Anterior cingulate cortex (tissue), 58 donors: ENCODE measurements at regions not wholly inside any gene's neighbourhood (a gene's known extent, or its start where the extent isn't known, plus 50 kb on each side); places are given as distances from the start of the nearest gene placed in this dataset.
"Not testable (repeated sequence)": the region's sequence is repeated elsewhere in the genome, so short reads cannot be mapped to it uniquely, and the experiment has no call there.

Source experiments
- DNase-seq, 58 donors: peaks; one replicate each; lab custom pipeline; 2025; lab: John Stamatoyannopoulos, UW

- no peak for DNase-seq
Observed at GRCh38 chr18:75779910-75780309, 352.4 kb upstream of the SMIM21 start.

DNA sequence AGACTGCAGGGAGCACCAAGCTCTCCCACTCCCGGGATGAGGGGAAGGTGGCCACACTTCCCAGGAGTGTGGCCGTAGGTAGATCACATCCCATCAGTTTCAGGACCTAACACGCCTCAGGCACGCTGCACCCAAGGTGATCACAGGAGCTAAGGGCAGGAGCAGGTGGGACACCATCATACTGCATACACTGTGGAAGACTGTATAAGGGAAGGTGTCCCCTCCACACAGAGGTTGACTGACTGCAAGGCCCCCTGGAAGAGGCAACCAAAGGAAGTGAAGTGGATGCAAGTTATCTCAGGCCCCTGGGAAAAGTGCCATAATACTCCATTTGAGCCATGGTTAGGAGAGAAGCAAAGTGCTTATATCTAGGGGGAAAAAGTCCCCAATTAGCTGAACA, 351.9 kb upstream of the SMIM21 start:
- no peak for DNase-seq

DNA sequence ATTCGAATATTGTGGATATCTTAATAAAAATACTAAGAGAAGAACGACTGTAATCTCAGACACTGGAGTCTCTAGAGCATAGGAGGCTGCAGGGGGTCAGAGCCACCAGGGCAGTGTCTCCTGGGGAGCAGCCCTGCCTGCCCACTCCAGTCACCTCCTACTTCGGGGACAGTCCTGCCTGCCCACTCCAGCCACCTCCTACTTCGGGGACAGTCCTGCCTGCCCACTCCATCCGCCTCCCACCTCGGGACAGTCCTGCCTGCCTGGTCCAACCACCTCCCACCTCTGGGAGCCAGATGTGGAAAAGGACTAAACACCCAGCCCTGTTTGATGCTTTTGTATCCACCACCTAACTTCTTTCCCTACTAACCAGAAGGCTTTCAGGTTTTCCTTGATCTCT, 350.1 kb upstream of the SMIM21 start:
- no peak for DNase-seq

DNA sequence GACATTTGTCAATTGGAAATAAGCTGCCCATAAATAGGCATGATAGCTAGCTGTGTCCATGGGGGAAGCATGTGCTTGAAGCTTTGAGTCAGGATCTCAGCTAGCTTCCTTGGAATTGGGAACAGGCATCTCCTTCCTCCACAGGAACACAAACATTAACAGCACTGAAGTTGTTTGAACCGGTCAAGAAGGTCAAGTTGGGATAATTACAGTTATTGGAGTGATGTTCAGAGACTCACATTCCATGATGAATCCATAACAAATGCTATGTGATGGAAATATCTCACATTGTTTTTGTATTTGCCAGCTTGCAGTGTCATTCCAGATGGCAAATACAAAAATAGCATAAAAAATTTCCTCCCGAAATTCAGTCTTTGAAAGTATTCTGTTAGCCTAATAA, 347.6 kb upstream of the SMIM21 start:
- no peak for DNase-seq

GRCh38 chr18:75773618-75774017, 346.1 kb upstream of the SMIM21 start:
- DNase-seq = no peak

DNA sequence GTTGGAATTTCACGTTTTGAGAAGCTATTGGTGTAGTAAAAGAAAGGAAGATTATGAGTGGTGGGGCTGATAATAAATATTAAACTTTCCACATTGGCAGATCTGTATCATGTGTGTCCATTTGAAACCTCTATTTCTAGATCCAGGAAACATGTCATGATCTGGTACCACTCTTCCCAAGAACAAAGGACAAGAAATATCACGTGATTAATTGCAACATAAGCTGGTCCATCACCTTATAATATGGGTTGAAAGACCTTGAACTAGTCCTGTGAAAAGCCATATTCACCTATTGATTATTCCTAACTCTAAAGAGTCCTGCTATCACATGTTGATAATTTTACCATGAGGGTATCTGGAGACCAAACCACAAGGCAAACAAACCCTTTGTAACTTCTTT, 335.3 kb upstream of the SMIM21 start:
- DNase-seq = no peak

GRCh38 chr18:75760208-75760607, 332.7 kb upstream of the SMIM21 start:
- no peak for DNase-seq

- DNase-seq = no peak
Observed at GRCh38 chr18:75757951-75758350, 330.4 kb upstream of the SMIM21 start.

DNA sequence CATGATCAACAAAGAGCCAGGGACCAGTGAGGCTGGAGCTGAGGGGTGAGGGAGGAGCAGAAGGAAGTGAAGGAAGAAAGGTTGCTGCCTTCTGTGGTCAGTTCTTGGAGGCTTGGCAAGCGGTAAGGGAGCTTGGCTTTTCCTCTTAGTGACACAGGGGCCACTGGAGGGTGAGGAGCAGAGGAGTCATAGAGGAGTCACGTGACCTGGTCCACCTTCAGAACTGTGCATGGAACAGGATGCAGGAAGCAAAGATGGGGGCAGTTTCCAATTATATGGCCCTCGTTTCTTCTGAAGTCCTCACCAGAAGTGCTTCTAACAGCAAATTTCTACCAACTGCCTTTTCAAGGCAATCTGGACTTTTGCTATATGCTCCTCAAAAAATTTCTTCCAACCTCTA, 326.9 kb upstream of the SMIM21 start:
- DNase-seq = no peak

GRCh38 chr18:75753753-75754152, 326.2 kb upstream of the SMIM21 start:
- DNase-seq = no peak

DNA sequence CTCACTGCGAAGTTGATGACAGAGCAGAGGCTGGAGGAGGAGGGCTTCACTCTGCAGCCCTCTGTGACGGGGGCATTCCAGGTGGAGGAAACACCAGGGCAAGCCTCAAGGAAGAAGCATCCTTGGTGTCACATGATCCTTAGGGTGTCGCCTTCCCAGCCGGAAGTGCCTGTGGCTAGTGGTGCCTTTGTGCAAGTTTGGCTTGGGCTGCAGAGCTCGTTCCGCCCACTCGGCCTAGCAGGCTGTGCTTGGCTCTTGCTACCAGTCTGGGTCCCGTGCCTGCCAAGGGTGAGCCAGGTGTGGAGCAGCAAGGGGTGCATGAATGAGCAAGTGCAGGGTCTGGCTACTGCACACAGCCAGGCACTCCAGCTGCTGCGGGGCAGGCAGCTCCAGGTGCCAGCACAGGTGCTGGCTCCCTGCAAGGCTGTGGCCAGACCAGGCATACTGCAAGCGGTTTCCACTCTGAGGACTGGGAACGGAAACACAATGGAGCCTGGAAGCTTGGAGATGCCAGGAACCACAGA, 325.3 kb upstream of the SMIM21 start:
- DNase-seq = no peak

DNA sequence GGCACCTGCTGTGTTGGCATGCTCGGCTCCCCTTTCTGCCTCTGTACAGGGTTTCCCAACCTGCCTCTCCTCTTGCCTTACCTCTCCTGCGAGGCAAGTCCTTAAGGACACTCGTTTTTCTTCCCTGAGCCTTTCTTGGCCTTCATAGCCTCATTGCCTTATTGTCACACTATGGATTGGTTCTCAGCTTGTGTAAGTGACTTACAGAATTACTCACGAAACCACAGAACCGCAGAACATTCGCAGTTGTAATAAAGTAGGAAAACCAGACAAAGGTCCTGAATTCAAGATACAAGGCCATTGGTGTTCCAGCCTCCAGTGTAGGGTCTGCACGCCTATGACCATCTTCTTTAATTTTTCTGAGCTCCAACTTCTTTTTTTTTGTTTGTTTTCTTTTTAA, 317.6 kb upstream of the SMIM21 start:
- DNase-seq = no peak

- no peak for DNase-seq
Observed at GRCh38 chr18:75742516-75742915, 315.0 kb upstream of the SMIM21 start.

DNA sequence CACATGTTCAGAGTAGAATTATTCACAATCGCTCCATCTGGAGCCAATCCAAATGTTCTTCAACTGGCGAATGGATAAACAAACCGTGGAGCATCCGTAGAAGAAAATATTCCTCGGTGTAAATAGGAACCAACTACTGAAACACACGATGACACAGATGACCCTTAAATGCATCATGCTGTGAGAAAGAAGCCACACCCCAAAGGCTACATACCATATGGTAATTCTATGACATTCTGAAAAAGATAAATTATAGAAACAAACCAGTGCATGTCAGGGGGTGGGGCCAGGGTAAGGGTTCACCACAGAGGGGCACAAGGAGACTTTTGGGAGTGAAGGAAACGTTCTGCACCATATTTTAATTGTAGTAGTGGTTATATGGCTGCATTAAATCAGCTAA, 312.2 kb upstream of the SMIM21 start:
- DNase-seq = no peak

DNA sequence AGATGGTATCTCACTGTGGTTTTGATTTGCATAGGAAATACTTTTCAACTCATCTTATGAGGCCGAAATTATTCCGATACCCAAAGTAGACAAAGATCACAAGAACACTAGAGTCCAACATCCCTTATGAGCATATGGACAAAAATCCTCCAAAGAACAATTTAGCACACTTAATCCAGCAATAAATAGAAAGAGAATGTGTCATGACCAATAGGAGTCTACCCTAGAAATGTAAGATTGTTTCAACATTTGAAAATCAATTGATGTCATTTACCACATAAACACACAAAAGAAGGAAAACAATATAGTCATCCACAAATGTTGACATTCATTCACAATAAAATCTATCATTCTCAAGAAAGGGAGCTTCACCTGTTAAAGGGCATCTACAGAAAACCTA, 307.8 kb upstream of the SMIM21 start:
- DNase-seq = no peak

DNA sequence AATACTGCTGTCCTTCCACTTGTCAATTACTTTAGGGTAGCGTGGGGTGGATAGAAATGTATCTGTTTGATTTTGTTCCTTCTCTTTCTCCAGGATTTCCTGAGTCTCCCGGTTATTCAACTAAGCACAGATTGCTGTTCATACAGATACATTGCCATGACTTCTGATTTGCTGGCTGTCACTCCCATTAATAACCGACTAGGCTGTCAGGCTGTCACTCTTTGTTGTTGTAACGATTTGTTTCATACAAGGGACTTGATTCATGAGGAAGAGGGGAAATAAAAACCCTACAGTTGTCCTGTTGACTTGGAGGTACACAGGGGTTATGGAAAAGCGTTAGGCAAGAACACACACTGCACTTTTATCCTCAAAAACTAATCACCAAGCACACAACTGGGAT, 302.7 kb upstream of the SMIM21 start:
- DNase-seq = no peak

DNA sequence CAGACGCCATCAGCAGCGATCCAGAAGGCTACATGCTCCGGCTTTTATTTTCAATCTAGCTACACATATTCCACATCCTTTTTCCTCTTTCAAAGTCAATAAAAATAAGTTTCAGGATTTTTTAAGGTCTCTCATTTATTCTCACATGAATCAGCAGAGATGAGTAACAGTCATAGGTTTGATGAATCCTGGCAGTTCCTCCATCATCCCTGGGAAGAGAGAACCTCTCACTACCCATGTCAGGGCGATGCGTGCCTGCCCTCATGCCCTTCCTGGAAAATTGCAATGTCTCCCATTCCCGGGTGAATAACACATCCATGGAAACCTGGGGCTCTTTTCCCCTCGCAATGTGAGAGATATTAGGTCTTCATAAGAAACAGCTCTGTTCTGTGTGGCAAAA, 301.1 kb upstream of the SMIM21 start:
- DNase-seq = no peak

GRCh38 chr18:75727456-75727855, 300.0 kb upstream of the SMIM21 start:
- DNase-seq = peak in 26 of 58 donors; percentile 1 to 43 (median 14)

- DNase-seq = peak in 1 of 58 donors; percentile 4
Observed at GRCh38 chr18:75723521-75724340, 296.2 kb upstream of the SMIM21 start.

- DNase-seq = no peak
Observed at GRCh38 chr18:75714766-75715165, 287.3 kb upstream of the SMIM21 start.

DNA sequence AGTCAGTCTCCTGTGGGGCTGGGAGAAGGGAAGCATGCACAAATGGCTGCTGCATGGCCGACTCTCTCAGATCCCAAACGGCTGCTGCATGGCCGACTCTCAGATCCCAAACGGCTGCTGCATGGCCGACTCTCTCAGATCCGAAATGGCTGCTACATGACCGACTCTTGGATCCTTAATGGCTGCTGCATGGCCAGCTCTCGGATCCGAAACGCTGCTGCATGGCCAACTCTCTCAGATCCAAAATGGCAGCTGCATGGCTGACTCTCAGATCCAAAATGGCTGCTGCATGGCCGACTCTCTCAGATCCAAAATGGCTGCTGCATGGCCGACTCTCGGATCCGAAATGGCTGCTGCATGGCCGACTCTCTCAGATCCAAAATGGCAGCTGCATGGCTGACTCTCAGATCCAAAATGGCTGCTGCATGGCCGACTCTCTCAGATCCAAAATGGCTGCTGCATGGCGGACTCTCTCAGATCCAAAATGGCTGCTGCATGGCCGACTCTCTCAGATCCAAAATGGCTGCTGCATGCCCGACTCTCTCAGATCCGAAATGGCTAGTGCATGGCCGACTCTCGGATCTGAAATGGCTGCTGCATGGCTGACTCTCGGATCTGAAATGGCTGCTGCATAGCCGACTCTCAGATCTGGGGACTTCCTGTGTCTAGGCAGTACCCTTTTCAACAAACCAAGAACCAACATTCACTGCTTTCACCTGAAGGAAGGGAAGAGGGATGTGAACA, 284.8 kb upstream of the SMIM21 start:
- not testable (repeated sequence) for DNase-seq

- no peak for DNase-seq
Observed at GRCh38 chr18:75700561-75700960, 273.1 kb upstream of the SMIM21 start.
